ENCODE measurements at regions not wholly inside any gene's neighbourhood (a gene's known extent, or its start where the extent isn't known, plus 50 kb on each side); places are given as distances from the start of the nearest gene placed in this dataset.

DNA sequence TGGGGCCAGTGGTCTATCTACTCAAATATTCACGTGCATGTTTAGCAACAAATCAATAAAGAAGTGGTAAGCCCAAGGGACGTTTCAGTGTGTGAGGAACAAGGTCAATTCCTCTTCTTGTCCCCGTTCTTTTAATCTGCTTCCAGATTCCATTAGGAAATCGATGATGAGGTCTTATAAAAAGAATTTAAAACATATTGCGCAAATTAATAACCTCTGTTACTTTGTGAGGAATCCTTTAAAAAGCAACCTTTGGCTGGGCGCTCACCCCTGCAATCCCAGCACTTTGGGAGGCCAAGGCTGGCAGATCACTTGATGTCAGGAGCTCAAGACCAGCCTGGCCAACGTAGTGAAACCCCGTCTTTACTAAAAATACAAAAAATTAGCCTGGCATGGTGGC is 113.0 kb upstream of the TMPRSS2 start:
- TF ChIP-seq, protein P1, sequence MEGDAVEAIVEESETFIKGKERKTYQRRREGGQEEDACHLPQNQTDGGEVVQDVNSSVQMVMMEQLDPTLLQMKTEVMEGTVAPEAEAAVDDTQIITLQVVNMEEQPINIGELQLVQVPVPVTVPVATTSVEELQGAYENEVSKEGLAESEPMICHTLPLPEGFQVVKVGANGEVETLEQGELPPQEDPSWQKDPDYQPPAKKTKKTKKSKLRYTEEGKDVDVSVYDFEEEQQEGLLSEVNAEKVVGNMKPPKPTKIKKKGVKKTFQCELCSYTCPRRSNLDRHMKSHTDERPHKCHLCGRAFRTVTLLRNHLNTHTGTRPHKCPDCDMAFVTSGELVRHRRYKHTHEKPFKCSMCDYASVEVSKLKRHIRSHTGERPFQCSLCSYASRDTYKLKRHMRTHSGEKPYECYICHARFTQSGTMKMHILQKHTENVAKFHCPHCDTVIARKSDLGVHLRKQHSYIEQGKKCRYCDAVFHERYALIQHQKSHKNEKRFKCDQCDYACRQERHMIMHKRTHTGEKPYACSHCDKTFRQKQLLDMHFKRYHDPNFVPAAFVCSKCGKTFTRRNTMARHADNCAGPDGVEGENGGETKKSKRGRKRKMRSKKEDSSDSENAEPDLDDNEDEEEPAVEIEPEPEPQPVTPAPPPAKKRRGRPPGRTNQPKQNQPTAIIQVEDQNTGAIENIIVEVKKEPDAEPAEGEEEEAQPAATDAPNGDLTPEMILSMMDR (conservative IDR thresholded peaks at IDR 0.05 in 1 of 2, IDR thresholded peaks at IDR 0.05 in 1 of 2; ENCODE audit: low read depth in 1 of 2, low read length in 2 of 2) = no peak
- no peak for TF ChIP-seq EZH2 (IDR thresholded peaks at IDR 0.05; ENCODE audit: low read length, missing control alignments)

Data from fibroblast of lung (primary cell).